ENCODE measurements at regions not wholly inside any gene's neighbourhood (a gene's known extent, or its start where the extent isn't known, plus 50 kb on each side); places are given as distances from the start of the nearest gene placed in this dataset.
"Not testable (repeated sequence)": the region's sequence is repeated elsewhere in the genome, so short reads cannot be mapped to it uniquely, and the experiment has no call there.

GRCh38 chr4:23970201-23970850, 80.5 kb upstream of the PPARGC1A start:
- peaks cover 6% of the 10 kb centered on the region for H3K4me1 ChIP-seq (ENCODE audit: low read depth)
- no peak for DNase-seq
- no peak overlapping the region for H3K4me3 ChIP-seq
- no peaks in the 10 kb centered on the region for H3K9me3 ChIP-seq
- ATAC-seq: no peak
- no peak for TF ChIP-seq CTCF (IDR thresholded peaks at IDR 0.05)
- intact Hi-C loops (cut with DNase I, micrococcal nuclease): no loop called here
- no peaks in the 10 kb centered on the region for H3K36me3 ChIP-seq (ENCODE audit: low read depth)

- intact Hi-C loops (cut with DNase I, micrococcal nuclease): no loop called here
- no peak overlapping the region for H3K4me3 ChIP-seq
- no peaks in the 10 kb centered on the region for H3K36me3 ChIP-seq (ENCODE audit: low read depth)
- DNase-seq (no peak), ATAC-seq (no peak)
- no peak for TF ChIP-seq CTCF (IDR thresholded peaks at IDR 0.05)
- peaks cover 6% of the 10 kb centered on the region for H3K4me1 ChIP-seq (ENCODE audit: low read depth)
- H3K9me3 ChIP-seq: no peaks in the 10 kb centered on the region
Observed at GRCh38 chr4:23969635-23970145, 79.8 kb upstream of the PPARGC1A start.

GRCh38 chr4:23967281-23967680, 77.4 kb upstream of the PPARGC1A start:
- no peaks in the 10 kb centered on the region for H3K36me3 ChIP-seq (ENCODE audit: low read depth)
- TF ChIP-seq CTCF (IDR thresholded peaks at IDR 0.05): no peak
- H3K4me3 ChIP-seq: no peak overlapping the region
- ATAC-seq (no peak), DNase-seq (no peak)
- no peaks in the 10 kb centered on the region for H3K4me1 ChIP-seq (ENCODE audit: low read depth)
- H3K9me3 ChIP-seq: no peaks in the 10 kb centered on the region
- intact Hi-C loops (cut with DNase I, micrococcal nuclease): no loop called here

GRCh38 chr4:23966725-23967124, 76.9 kb upstream of the PPARGC1A start:
- no peak for TF ChIP-seq CTCF (IDR thresholded peaks at IDR 0.05)
- no peaks in the 10 kb centered on the region for H3K9me3 ChIP-seq
- ATAC-seq: peak; percentile 43
- intact Hi-C loops (cut with DNase I, micrococcal nuclease): no loop called here
- H3K4me1 ChIP-seq (ENCODE audit: low read depth): no peaks in the 10 kb centered on the region
- no peaks in the 10 kb centered on the region for H3K36me3 ChIP-seq (ENCODE audit: low read depth)
- no peak for DNase-seq
- H3K4me3 ChIP-seq: no peak overlapping the region

- no peak for TF ChIP-seq CTCF (IDR thresholded peaks at IDR 0.05)
- no peak for ATAC-seq
- no peak for DNase-seq
- no peaks in the 10 kb centered on the region for H3K36me3 ChIP-seq (ENCODE audit: low read depth)
- intact Hi-C loops (cut with DNase I, micrococcal nuclease): no loop called here
- no peaks in the 10 kb centered on the region for H3K4me1 ChIP-seq (ENCODE audit: low read depth)
- no peak overlapping the region for H3K4me3 ChIP-seq
- no peaks in the 10 kb centered on the region for H3K9me3 ChIP-seq
Observed at GRCh38 chr4:23962462-23962861, 72.6 kb upstream of the PPARGC1A start.

- intact Hi-C loops (cut with DNase I, micrococcal nuclease); H3K4me3 ChIP-seq; H3K9me3 ChIP-seq; ATAC-seq; H3K4me1 ChIP-seq (ENCODE audit: low read depth); DNase-seq; H3K36me3 ChIP-seq (ENCODE audit: low read depth): not testable (repeated sequence)
Observed at GRCh38 chr4:23961395-23961794, 71.5 kb upstream of the PPARGC1A start.
